HG03025 (cell line): ENCODE measurements at regions not wholly inside any gene's neighbourhood (a gene's known extent, or its start where the extent isn't known, plus 50 kb on each side); places are given as distances from the start of the nearest gene placed in this dataset.

ENCODE experiments used
- ATAC-seq: cut with Tn5 transposase; IDR thresholded peaks from one replicate; pipeline ENCODE4 v1.9.1; 2021; ENCODE audit warnings: mild to moderate bottlenecking, moderate library complexity; ENCODE audit not compliant: unreplicated experiment, low FRiP score

DNA sequence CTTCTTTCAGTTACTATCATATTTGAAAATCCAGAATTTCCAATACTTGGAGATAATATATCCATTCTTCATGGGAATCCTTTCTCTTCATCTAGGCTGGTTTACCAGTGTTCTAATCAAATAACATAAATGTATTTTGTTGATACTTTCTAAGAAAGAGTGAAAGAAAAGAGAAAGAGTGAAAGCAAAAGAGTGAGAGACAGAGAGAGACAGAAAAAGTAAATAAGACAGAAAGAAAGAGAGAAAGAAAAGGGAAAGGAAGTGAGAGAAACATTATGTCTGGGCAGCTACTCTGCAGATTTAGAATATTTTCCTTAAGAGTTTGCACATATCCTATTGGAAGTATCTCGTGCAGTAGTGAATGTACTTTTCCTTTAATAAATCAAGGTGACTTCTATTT is 781.0 kb upstream of the GJE1 start:
- ATAC-seq, result no peak

- no peak for ATAC-seq
These were observed 783.0 kb upstream of the GJE1 start for GRCh38 chr6:141349710-141350109.

GRCh38 chr6:141347906-141348492 is 784.7 kb upstream of the GJE1 start:
- ATAC-seq, result no peak

- ATAC-seq, result no peak
These were observed 785.6 kb upstream of the GJE1 start for GRCh38 chr6:141347086-141347485.

- ATAC-seq, result no peak
These were observed 786.2 kb upstream of the GJE1 start for GRCh38 chr6:141346535-141346934.

DNA sequence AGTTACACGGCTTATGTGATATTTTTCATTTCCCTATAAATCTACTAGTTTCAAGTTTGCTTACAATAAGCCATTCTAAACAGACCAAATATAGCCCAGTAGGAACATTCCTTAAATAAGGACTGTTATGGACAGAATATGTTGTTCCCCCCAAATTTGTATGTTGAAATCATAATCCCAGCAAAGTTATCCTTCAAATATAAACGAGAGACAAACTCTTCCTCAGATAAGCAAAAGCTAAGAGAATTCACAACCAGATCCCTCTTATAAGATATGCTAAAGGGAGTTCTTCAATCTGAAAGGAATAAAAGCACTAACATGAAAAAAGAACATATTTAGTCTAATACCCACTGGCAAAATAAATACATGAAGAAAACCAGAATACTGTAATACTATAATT is 795.5 kb upstream of the GJE1 start:
- no peak for ATAC-seq

GRCh38 chr6:141335477-141336273 is 797.0 kb upstream of the GJE1 start:
- ATAC-seq, result no peak

GRCh38 chr6:141326925-141327324 is 805.8 kb upstream of the GJE1 start:
- ATAC-seq, result no peak

GRCh38 chr6:141326426-141326825 is 806.3 kb upstream of the GJE1 start:
- no peak for ATAC-seq

DNA sequence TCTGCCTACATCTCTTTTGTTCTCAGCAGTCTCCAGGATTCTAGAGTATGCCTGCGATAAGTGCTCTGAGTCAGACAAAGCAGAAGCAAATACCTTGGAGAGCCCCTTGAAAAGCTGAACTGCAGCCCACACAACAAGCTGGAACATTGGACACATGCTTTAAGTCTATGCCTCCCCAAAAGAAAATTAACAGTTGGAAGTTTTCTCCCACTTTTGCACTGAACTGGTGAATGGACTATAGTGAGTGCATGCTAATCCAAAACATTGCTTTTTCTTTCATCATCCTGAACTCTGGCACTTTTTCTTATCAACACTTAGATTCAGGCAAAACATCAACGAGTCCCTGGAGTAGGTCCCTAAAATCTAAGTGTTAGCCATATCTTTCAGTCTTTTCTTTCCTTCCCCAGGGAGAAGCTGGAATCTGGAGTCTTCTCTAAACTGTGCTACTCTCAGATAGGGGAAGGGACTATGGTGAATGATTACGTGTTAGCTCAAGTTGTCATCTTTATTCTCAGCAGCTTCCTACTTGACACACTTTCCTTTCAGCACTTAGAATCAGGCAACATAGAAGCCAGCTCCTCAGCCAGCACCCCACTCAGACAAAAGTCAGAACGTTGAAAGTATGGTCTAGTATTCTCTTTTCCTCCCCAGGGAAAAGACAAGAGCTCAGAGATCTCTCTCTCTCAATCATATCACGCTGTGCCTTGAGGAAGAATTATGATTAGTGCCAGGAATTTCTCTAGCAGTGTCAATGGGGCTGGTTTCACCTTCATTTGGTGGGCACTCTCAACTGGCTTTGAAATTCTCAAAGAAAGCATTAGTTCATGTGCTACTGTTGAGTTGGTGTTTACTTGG is 811.0 kb upstream of the GJE1 start:
- no peak for ATAC-seq

GRCh38 chr6:141316236-141316635 is 816.5 kb upstream of the GJE1 start:
- no peak for ATAC-seq

DNA sequence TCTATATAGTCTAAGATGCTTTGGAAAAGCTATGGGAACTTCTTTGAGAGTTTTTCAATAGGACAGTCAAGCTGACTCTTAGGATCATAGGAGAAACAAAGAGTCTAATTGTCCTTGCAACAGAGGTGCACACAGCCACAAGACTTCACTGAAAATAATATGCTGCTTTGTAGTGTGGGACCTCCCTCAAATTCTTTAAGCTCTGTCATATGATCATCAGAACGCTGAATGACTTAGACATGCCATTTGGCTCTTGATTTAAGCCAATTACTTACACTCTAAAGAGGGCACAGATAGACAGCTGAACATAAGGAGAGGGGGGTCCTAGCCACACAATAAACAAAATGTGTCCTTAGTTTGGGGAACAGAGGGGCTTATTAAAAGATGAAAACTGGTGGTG is 818.7 kb upstream of the GJE1 start:
- ATAC-seq, result no peak

- no peak for ATAC-seq
These were observed 823.4 kb upstream of the GJE1 start for GRCh38 chr6:141309295-141309694.

DNA sequence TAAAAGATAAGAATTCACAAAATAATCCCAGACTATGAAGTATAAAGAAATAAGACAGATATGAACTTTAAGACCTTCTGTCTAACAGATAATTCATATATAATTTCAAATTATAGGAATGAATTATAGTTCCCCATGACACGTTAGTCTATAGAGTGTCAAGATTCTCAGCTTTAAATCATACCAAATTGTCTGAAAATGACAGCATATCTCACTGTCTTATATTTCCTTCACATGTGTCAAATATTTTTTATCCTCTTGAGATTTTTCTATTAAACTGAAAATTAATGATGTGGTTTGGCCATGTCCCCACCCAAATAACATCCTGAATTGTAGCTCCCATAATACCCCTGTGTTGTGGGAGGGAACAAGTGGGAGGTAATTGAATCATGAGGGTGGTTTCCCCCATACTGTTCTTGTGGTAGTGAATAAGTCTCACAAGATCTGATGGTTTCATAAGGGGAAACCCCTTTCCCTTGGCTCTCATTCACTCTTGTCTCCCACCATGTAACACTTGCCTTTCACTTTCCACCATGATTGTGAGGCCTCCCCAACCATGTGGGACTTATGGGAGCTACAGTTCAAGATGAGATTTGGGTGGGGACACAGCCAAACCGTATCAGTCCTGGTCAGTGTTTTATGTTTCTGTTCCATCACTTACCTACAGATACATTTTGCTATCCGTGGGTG is 825.3 kb upstream of the GJE1 start:
- no peak for ATAC-seq

DNA sequence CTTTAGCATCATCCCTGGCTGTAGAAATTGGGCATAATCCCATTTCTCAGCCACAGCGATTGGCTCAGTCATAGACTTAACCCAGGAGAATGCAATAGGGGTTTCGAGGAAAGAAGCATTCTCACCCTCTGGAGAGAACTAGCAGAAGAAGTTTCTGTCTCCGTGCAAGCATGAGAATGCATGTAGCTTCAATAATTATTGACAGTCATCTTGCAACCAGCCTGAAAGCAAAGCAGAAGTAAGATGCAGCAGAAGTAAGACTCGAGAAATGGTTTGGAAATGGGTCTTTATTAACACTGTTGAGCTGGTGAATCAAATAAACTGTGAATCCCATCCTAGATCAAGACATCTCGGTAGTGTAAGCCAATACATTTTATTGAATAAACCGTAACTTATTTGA is 828.8 kb upstream of the GJE1 start:
- no peak for ATAC-seq

DNA sequence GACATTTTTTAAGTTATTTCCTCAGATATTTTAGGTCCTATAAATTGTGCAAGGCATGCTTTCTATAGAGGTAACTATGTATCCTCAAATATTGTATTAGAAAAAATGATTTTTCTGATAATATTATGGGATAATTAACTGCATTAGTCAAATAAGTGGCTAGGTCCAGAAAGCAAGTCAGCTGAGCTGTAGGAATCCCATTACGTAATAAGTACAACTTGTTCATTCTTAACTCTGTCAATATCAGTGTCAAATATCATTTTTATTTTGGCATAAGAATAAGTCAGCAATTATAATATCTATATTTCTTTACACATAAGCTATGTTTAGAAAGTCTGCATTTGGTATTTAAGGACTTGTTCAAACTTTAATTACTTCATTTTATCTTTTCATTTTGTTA is 830.9 kb upstream of the GJE1 start:
- no peak for ATAC-seq

- ATAC-seq, result no peak
These were observed 841.6 kb upstream of the GJE1 start for GRCh38 chr6:141290941-141291721.

- no peak for ATAC-seq
These were observed 843.8 kb upstream of the GJE1 start for GRCh38 chr6:141288947-141289346.

- no peak for ATAC-seq
These were observed 850.5 kb upstream of the GJE1 start for GRCh38 chr6:141282263-141282662.

- ATAC-seq, result no peak
These were observed 863.0 kb upstream of the GJE1 start for GRCh38 chr6:141269684-141270083.
